HCT116 (cell line): ENCODE measurements at regions not wholly inside any gene's neighbourhood (a gene's known extent, or its start where the extent isn't known, plus 50 kb on each side); places are given as distances from the start of the nearest gene placed in this dataset.

Experiments used
- ATAC-seq: fragments of 200-7000 bp; cut with Tn5 transposase; 2 replicates; pipeline ENCODE4 v1.9.1; 2020; ENCODE audit warnings: mild to moderate bottlenecking, moderate library complexity
- BruUV-seq: library from RNA; stranded (reverse); fragments of 400-500 nt; replicated peaks from 2 replicates; lab custom pipeline; 2021; lab: Mats Ljungman, UMichigan
- CTCF ChIA-PET: fragments of 300-600 bp; sonication (Branson Sonifier 250); formaldehyde crosslinking; loops from one replicate; lab custom pipeline; 2021; ENCODE audit warnings: antibody characterized with exemption; lab: Charles Lee
- POLR2A ChIA-PET: fragments of 300-600, 350-600 bp; sonication (Branson Sonifier 250); formaldehyde crosslinking; loops from one replicate; lab custom pipeline; 2021; ENCODE audit warnings: antibody characterized with exemption; lab: Charles Lee
- RAD21 ChIA-PET, 2 experiments: fragments of 300-600 bp; sonication (Branson Sonifier 250); formaldehyde crosslinking; loops; one replicate each; lab custom pipeline; 2023; ENCODE audit warnings: low total read pairs in 2 of 2; ENCODE audit not compliant: uncharacterized antibody in 2 of 2, unreplicated experiment in 2 of 2, low non-redundant PET in 1 of 2; lab: Charles Lee
- DNase-seq: peaks from one replicate; pipeline ENCODE4 v3.0.0-alpha.2; 2010; ENCODE audit warnings: low read depth, low spot score
- H2AFZ ChIP-seq: fragments of 200-600 bp; shearing (Covaris generic), sonication (generic); 2 replicates; pipeline ENCODE4 v1.6.1; 2017; ENCODE audit warnings: low read depth, mixed run types, mixed read lengths, antibody characterized with exemption, low read length; ENCODE audit not compliant: poor library complexity, severe bottlenecking
- H3K27ac ChIP-seq: 2 replicates; pipeline ENCODE4 v1.5.1; 2012; ENCODE audit warnings: low read depth, low read length
- H3K27me3 ChIP-seq: fragments of 200-600 bp; sonication (generic); 2 replicates; pipeline ENCODE4 v1.6.1; 2016; ENCODE audit warnings: mixed run types, low read length, mixed read lengths; ENCODE audit not compliant: insufficient read depth
- H3K36me3 ChIP-seq, 2 experiments: fragments of 200-500 bp in 1 of 2; fragments of 200-600 bp in 1 of 2; sonication (Bioruptor generic) in 1 of 2; sonication (generic) in 1 of 2; 2 replicates each; pipeline versions ENCODE4 v1.5.1 to v1.6.1; 2014 to 2016; ENCODE audit warnings: low read length in 2 of 2, inconsistent platforms in 1 of 2, mixed read lengths in 1 of 2, mixed run types in 1 of 2; ENCODE audit not compliant: insufficient read depth in 2 of 2, control insufficient read depth in 1 of 2
- H3K4me1 ChIP-seq, 2 experiments: fragments of 200-600 bp in 1 of 2; sonication (generic) in 1 of 2; 2 replicates each; pipeline versions ENCODE4 v1.5.1 to v1.6.1; 2012 to 2017; ENCODE audit warnings: low read length in 2 of 2, inconsistent platforms in 1 of 2, mild to moderate bottlenecking in 1 of 2, mixed read lengths in 1 of 2, mixed run types in 1 of 2, moderate library complexity in 1 of 2; ENCODE audit not compliant: insufficient read depth in 2 of 2, control insufficient read depth in 1 of 2
- H3K4me2 ChIP-seq: fragments of 200-600 bp; sonication (generic); 2 replicates; pipeline ENCODE4 v1.6.1; 2017; ENCODE audit warnings: mixed run types, low read length, mixed read lengths
- H3K4me3 ChIP-seq, 2 experiments: fragments of 200-600 bp in 1 of 2; sonication (generic) in 1 of 2; replicated peaks in 1 of 2; 2 replicates each; pipeline ENCODE4 v1.5.1; 2011 to 2016; ENCODE audit warnings: low read length in 2 of 2, control low read depth in 1 of 2, low read depth in 1 of 2, mild to moderate bottlenecking in 1 of 2, mixed read lengths in 1 of 2, mixed run types in 1 of 2
- H3K79me2 ChIP-seq: fragments of 200-600 bp; sonication (generic); 2 replicates; pipeline ENCODE4 v1.6.1; 2017; ENCODE audit warnings: mild to moderate bottlenecking, mixed run types, low read length, moderate library complexity, mixed read lengths; ENCODE audit not compliant: insufficient read depth
- H3K9ac ChIP-seq: fragments of 200-600 bp; sonication (generic); 2 replicates; pipeline ENCODE4 v1.6.1; 2016; ENCODE audit warnings: low read length, mixed read lengths
- H3K9me2 ChIP-seq: fragments of 200-600 bp; sonication (generic), shearing (Covaris generic); 2 replicates; pipeline ENCODE4 v1.6.1; 2017; ENCODE audit warnings: mixed run types, mild to moderate bottlenecking, moderate library complexity; ENCODE audit not compliant: insufficient read depth
- H3K9me3 ChIP-seq, 2 experiments: fragments of 200-500 bp in 1 of 2; fragments of 200-600 bp in 1 of 2; sonication (Bioruptor generic) in 1 of 2; sonication (generic) in 1 of 2; 2 replicates each; pipeline ENCODE4 v1.6.1; 2014 to 2017; ENCODE audit warnings: low read length in 2 of 2, mixed read lengths in 2 of 2, inconsistent platforms in 1 of 2, low read depth in 1 of 2, mild to moderate bottlenecking in 1 of 2, mixed run types in 1 of 2, moderate library complexity in 1 of 2; ENCODE audit not compliant: control insufficient read depth in 1 of 2, insufficient read depth in 1 of 2
- H4K20me1 ChIP-seq: fragments of 200-600 bp; sonication (generic), shearing (Covaris generic); 2 replicates; pipeline ENCODE4 v1.6.1; 2017; ENCODE audit warnings: mixed run types, mild to moderate bottlenecking, moderate library complexity; ENCODE audit not compliant: insufficient read depth
- EGR1 ChIP-seq: IDR thresholded peaks from 2 replicates; pipeline ENCODE4 v1.6.1; 2012; ENCODE audit warnings: low read depth
- FOSL1 ChIP-seq: IDR thresholded peaks from 2 replicates; pipeline ENCODE4 v1.6.1; 2012; ENCODE audit warnings: low read depth
- JUND ChIP-seq: IDR thresholded peaks from 2 replicates; pipeline ENCODE4 v1.6.1; 2012
- POLR2A ChIP-seq: IDR thresholded peaks from 2 replicates; pipeline ENCODE4 v1.7.0; 2011; ENCODE audit warnings: borderline replicate concordance; ENCODE audit not compliant: insufficient read depth, insufficient read length; ENCODE audit errors: extremely low read depth
- POLR2AphosphoS5 ChIP-seq: IDR thresholded peaks from 2 replicates; pipeline ENCODE4 v1.6.1; 2011; ENCODE audit warnings: mild to moderate bottlenecking, low read depth, low read length, moderate library complexity
- RAD21 ChIP-seq: IDR thresholded peaks from 2 replicates; pipeline ENCODE4 v1.6.1; 2012; ENCODE audit warnings: low read depth, mild to moderate bottlenecking
- SIN3A ChIP-seq: IDR thresholded peaks from 2 replicates; pipeline ENCODE4 v1.6.1; 2012; ENCODE audit warnings: low read depth
- TCF7L2 ChIP-seq: IDR thresholded peaks from 2 replicates; pipeline ENCODE4 v1.7.0; 2011; ENCODE audit warnings: borderline replicate concordance, inconsistent platforms; ENCODE audit not compliant: insufficient read depth, insufficient read length; ENCODE audit errors: extremely low read depth
- YY1 ChIP-seq: IDR thresholded peaks from 2 replicates; pipeline ENCODE4 v1.6.1; 2011; ENCODE audit warnings: low read length, low read depth, moderate library complexity, mild to moderate bottlenecking; ENCODE audit not compliant: insufficient replicate concordance; ENCODE audit errors: extremely low read depth
- ZNF274 ChIP-seq: fragments of 200-500 bp; sonication (Bioruptor generic); IDR thresholded peaks from 2 replicates; pipeline ENCODE4 v1.6.1; 2014; ENCODE audit warnings: mild to moderate bottlenecking, low read depth, low read length, inconsistent platforms
- intact Hi-C: fragments of 100-400 bp; cut with micrococcal nuclease; formaldehyde crosslinking; loops from 2 replicates; pipeline ENCODE4 v1.10.0; 2022
- TF ChIP-seq, protein P1 (sequence below): IDR thresholded peaks from 2 replicates; pipeline ENCODE4 v1.6.1; 2012
- TF ChIP-seq, protein P2 (sequence below): IDR thresholded peaks from 2 replicates; pipeline ENCODE4 v1.6.1; 2011; ENCODE audit warnings: mild to moderate bottlenecking, low read length, moderate library complexity; ENCODE audit not compliant: insufficient replicate concordance; ENCODE audit errors: extremely low read depth
- TF ChIP-seq, protein P3 (sequence below), 3 experiments: fragments of 200-600 bp in 1 of 3; sonication (generic) in 1 of 3; IDR thresholded peaks in 2 of 3; conservative IDR thresholded peaks in 1 of 3; 2 replicates each; pipeline ENCODE4 v1.5.1; 2012 to 2017; ENCODE audit warnings: low read depth in 2 of 3, low read length in 2 of 3, antibody characterized with exemption in 1 of 3, borderline replicate concordance in 1 of 3, control low read depth in 1 of 3, mild to moderate bottlenecking in 1 of 3, mixed read lengths in 1 of 3, mixed run types in 1 of 3, moderate library complexity in 1 of 3; ENCODE audit not compliant: insufficient read depth in 1 of 3

DNA sequence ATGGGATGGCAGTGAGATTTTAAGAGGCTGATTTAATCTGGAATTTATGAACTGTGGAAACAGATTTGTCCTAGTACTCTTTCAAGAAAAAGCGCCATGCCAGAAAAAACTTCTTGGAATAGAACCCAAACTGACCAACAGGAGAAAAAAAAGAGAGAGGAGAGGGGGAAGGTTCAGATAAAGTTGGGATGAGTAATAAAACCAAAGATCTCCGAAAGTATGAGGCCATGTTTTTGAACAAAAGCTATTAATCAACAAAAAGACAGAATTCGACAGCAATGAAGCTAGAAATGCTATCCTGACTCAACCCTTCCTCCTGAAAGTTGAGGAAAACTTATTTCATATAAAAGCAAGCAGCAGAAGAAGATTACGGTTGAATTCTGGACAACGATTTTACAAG is 135.5 kb downstream of the CEMIP2 start:
- H2AFZ ChIP-seq = no peak overlapping the region
- TF ChIP-seq YY1 (no peak), JUND (no peak), RAD21 (no peak), EGR1 (no peak), TCF7L2 (no peak), POLR2A (no peak), SIN3A (no peak), FOSL1 (no peak), POLR2AphosphoS5 (no peak), ZNF274 (no peak)
- TF ChIP-seq, protein P1, sequence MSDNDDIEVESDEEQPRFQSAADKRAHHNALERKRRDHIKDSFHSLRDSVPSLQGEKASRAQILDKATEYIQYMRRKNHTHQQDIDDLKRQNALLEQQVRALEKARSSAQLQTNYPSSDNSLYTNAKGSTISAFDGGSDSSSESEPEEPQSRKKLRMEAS = no peak
- TF ChIP-seq, protein P2, sequence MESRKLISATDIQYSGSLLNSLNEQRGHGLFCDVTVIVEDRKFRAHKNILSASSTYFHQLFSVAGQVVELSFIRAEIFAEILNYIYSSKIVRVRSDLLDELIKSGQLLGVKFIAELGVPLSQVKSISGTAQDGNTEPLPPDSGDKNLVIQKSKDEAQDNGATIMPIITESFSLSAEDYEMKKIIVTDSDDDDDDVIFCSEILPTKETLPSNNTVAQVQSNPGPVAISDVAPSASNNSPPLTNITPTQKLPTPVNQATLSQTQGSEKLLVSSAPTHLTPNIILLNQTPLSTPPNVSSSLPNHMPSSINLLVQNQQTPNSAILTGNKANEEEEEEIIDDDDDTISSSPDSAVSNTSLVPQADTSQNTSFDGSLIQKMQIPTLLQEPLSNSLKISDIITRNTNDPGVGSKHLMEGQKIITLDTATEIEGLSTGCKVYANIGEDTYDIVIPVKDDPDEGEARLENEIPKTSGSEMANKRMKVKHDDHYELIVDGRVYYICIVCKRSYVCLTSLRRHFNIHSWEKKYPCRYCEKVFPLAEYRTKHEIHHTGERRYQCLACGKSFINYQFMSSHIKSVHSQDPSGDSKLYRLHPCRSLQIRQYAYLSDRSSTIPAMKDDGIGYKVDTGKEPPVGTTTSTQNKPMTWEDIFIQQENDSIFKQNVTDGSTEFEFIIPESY = no peak
- TF ChIP-seq, protein P3, sequence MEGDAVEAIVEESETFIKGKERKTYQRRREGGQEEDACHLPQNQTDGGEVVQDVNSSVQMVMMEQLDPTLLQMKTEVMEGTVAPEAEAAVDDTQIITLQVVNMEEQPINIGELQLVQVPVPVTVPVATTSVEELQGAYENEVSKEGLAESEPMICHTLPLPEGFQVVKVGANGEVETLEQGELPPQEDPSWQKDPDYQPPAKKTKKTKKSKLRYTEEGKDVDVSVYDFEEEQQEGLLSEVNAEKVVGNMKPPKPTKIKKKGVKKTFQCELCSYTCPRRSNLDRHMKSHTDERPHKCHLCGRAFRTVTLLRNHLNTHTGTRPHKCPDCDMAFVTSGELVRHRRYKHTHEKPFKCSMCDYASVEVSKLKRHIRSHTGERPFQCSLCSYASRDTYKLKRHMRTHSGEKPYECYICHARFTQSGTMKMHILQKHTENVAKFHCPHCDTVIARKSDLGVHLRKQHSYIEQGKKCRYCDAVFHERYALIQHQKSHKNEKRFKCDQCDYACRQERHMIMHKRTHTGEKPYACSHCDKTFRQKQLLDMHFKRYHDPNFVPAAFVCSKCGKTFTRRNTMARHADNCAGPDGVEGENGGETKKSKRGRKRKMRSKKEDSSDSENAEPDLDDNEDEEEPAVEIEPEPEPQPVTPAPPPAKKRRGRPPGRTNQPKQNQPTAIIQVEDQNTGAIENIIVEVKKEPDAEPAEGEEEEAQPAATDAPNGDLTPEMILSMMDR (IDR thresholded peaks at IDR 0.05 in 2 of 3, conservative IDR thresholded peaks at IDR 0.05 in 1 of 3; ENCODE audit: borderline replicate concordance in 1 of 3, insufficient read depth in 1 of 3, low read depth in 2 of 3, low read length in 2 of 3) = no peak
- ATAC-seq (no peak), DNase-seq (no peak)
- no peaks in the 10 kb centered on the region for H3K9me3 ChIP-seq
- H3K79me2 ChIP-seq = no peaks in the 10 kb centered on the region
- H3K27me3 ChIP-seq = no peaks in the 10 kb centered on the region
- no peak overlapping the region for H3K27ac ChIP-seq
- no peaks in the 10 kb centered on the region for H3K9me2 ChIP-seq
- H4K20me1 ChIP-seq = no peaks in the 10 kb centered on the region
- RAD21 ChIA-PET = interaction anchor here in 1 of 2 experiments (0.6 kb wide), 1 partner anchor 391 kb away, joined by 4 read pairs; no protein-coding TSS in a partner anchor
- CTCF ChIA-PET = no interaction called here
- no peak overlapping the region for H3K4me2 ChIP-seq
- POLR2A ChIA-PET = no interaction called here
- H3K4me3 ChIP-seq = no peak overlapping the region
- intact Hi-C loops = no loop called here
- no TSS peak for BruUV-seq
- no peak overlapping the region for H3K9ac ChIP-seq
- H3K4me1 ChIP-seq = no peaks in the 10 kb centered on the region
- no peaks in the 10 kb centered on the region for H3K36me3 ChIP-seq
